GM12874 (cell line): ENCODE measurements at regions not wholly inside any gene's neighbourhood (a gene's known extent, or its start where the extent isn't known, plus 50 kb on each side); places are given as distances from the start of the nearest gene placed in this dataset.

Experiments used
- TF ChIP-seq, protein P1 (sequence below): IDR thresholded peaks from 2 replicates; pipeline ENCODE4 v1.5.1; 2011; ENCODE audit warnings: low read depth, mild to moderate bottlenecking, control low read depth, low read length, moderate library complexity; ENCODE audit not compliant: insufficient read depth

DNA sequence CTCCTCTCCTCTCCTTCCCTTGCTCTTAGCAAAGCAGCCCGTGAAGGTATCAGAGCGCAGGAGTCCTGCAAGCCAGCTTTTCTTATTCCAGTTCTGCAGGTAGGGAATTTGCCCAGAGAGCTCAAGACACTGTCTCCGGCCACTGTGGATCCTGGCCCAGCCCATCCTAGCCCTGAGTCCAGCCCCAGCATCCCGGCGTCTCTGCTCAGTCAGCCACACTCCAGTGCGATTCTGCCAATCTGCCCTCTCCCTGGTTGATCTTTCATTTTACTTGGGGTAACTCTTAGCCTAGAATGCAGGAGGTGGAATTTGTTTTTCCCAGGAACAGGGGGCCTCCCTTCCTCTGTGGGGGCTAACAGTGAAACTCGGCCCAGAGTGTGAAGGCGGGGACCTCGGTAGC, 176.9 kb upstream of the GSE1 start:
- TF ChIP-seq, protein P1, sequence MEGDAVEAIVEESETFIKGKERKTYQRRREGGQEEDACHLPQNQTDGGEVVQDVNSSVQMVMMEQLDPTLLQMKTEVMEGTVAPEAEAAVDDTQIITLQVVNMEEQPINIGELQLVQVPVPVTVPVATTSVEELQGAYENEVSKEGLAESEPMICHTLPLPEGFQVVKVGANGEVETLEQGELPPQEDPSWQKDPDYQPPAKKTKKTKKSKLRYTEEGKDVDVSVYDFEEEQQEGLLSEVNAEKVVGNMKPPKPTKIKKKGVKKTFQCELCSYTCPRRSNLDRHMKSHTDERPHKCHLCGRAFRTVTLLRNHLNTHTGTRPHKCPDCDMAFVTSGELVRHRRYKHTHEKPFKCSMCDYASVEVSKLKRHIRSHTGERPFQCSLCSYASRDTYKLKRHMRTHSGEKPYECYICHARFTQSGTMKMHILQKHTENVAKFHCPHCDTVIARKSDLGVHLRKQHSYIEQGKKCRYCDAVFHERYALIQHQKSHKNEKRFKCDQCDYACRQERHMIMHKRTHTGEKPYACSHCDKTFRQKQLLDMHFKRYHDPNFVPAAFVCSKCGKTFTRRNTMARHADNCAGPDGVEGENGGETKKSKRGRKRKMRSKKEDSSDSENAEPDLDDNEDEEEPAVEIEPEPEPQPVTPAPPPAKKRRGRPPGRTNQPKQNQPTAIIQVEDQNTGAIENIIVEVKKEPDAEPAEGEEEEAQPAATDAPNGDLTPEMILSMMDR: no peak

DNA sequence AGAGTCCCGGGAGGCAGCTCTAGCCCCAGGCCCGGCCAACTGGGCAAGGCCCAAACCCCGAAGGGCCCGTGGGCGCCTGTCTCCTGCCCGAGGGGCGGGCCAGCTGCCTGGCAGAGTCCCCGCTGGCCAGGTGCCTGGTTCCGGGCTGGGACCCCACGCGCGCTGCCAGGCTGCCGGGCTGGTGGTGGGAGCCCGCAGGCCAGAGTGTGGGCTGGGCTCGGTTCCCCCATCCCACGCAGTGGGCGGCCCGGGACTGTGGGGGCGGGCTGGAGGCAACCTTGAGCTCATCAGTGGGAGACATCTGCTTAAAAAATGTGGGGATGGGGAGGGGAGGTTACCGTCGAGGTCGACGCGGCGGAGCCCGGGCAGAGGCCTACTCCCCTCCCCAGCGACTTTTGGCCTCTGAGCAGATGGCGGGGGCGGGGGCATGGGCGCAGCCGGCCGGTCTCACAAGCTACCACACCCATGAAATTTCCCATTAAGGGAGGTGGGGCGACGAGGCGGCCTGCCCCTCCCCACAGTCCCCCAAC, 176.4 kb upstream of the GSE1 start:
- TF ChIP-seq, protein P1: no peak

DNA sequence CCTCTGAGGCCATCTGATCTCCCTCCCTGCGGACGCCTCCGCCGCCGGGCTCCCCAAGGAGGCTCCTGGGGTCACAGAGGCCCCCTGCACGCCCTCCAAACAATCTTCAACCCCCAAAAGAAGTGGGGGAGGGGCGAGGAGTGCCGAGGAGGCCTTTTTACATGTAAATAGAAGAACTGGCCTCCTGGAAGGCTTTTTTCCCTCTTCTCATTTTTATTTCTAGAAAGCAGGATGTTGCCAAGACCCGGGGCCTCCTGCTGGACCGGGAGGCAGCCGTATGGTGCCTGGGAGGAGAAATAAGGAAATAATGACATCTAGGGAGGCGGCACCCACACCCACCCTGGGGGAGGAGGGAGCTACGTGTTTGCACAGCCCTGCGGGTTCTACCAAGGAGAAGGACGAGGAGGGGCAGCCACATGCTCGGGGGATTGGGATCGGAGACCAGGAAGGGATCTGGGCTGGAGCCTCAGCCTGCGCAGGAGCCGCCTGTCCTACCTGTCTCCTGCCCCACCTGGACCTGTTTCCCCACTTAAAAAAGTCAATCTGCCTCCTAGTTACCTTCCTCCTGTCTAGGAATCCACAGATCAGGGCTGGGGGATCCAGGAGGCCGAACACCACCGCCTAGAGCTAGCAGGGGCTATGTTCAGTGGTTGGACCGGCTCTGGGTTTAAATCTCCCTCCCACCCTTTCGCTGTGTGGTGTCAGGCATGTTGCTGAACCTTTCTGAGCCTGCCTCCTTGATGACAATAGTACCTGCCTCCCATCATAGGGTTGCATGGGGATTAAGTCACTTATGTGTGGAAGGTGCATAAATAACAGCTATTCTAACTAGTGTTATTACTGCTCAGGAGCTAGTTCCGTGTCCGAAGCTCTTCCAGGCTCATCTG, 175.7 kb upstream of the GSE1 start:
- TF ChIP-seq, protein P1: no peak

DNA sequence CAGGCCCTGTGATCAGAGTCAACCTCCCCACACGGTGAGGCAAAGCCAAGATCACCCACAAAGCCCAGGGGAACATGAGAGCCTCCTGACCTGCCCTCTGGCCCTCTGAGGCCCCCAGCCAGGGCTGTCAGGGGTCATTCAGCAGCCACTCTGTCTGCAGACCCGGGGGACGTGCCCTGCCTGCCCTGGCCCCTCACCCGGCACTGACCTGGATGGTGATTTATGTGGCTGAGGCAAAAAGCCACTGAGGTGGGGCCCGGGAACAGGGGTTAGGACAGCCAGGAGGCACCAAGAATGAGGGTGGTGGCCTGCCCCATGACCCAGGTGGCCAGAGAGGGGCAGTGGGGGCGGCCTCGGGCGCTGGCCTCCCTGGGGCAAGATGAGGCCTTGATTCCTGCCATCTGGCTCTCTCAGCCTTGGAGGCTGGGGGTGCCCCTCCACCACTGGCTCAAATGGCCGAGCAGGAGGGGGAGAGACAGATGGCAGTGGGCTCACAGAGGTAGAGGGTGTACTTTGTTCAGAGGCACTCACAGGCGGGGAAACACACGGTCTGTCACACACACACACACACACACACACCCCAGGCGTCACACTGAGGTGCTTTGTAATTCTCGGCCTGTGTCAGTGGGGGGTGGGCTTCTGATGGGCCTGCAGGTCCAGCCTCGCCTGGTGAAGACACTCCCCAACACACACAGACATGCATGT, 174.0 kb upstream of the GSE1 start:
- TF ChIP-seq, protein P1: no peak

DNA sequence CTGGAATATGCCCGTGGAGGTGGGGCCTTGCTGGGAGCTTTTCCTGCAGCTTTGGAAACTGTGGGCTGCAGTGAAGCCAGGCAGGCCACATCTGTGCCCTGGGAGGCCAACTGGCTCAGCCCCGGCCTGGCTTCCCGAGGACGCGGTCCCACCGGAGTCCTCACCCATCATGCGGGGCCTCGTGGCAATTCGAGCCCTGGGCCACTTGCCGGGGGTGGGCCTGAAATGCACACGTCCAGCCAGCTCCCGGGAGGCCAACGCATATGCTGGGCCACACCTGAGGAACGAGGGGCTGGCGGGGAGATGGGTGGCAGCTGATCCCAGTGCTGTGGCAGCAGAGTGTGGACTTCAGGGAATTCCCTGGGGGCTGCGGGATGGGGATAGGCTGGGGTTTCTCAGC, 172.4 kb upstream of the GSE1 start:
- TF ChIP-seq, protein P1: no peak

DNA sequence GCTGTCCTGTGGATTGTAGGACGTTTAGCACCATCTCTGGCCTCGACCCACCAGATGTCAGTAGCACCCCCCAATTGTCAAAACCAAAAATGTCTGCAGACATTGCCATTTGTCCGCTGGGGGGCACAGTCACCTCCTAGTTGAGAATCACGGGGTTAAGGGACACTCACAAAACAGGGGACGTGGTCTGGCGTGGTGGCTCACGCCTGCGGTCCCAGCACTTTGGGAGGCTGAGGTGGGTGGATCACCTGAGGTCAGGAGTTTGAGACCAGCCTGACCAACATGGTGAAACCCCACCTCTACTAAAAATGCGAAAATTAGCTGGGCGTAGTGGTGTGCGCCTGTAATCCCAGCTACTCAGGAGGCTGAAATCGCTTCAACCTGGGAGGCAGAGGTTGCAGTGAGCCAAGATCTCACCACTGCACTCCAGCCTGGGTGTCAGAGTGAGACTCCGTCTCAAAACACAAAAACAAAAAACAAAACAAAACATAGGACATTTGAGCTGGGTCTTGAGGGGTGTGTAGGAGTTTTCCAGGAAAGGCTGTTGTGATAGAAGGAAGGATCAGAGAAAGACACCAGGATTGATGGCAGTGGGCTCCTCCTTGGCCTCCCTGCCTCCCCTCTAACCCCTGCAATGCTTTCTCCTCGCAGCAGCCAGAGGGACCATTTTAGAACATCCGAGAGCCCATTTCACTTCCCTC, 171.8 kb upstream of the GSE1 start:
- TF ChIP-seq, protein P1: 0 out of 2 replicates have a peak, but pooled peaks have one; percentile 5
